GM20000 (cell line): ENCODE measurements at regions not wholly inside any gene's neighbourhood (a gene's known extent, or its start where the extent isn't known, plus 50 kb on each side); places are given as distances from the start of the nearest gene placed in this dataset.

Source experiments
- DNase-seq: peaks from one replicate; pipeline ENCODE4 v3.0.0; 2012; ENCODE audit warnings: low spot score
- TF ChIP-seq, protein P1 (sequence below): IDR thresholded peaks from 2 replicates; pipeline ENCODE4 v1.5.1; 2012; ENCODE audit warnings: mild to moderate bottlenecking, control low read depth; ENCODE audit errors: extremely low read depth, missing control alignments

- no peak for DNase-seq
- TF ChIP-seq, protein P1, sequence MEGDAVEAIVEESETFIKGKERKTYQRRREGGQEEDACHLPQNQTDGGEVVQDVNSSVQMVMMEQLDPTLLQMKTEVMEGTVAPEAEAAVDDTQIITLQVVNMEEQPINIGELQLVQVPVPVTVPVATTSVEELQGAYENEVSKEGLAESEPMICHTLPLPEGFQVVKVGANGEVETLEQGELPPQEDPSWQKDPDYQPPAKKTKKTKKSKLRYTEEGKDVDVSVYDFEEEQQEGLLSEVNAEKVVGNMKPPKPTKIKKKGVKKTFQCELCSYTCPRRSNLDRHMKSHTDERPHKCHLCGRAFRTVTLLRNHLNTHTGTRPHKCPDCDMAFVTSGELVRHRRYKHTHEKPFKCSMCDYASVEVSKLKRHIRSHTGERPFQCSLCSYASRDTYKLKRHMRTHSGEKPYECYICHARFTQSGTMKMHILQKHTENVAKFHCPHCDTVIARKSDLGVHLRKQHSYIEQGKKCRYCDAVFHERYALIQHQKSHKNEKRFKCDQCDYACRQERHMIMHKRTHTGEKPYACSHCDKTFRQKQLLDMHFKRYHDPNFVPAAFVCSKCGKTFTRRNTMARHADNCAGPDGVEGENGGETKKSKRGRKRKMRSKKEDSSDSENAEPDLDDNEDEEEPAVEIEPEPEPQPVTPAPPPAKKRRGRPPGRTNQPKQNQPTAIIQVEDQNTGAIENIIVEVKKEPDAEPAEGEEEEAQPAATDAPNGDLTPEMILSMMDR = no peak
These were observed 379.0 kb downstream of the THBS2 start for GRCh38 chr6:168874637-168875036.

DNA sequence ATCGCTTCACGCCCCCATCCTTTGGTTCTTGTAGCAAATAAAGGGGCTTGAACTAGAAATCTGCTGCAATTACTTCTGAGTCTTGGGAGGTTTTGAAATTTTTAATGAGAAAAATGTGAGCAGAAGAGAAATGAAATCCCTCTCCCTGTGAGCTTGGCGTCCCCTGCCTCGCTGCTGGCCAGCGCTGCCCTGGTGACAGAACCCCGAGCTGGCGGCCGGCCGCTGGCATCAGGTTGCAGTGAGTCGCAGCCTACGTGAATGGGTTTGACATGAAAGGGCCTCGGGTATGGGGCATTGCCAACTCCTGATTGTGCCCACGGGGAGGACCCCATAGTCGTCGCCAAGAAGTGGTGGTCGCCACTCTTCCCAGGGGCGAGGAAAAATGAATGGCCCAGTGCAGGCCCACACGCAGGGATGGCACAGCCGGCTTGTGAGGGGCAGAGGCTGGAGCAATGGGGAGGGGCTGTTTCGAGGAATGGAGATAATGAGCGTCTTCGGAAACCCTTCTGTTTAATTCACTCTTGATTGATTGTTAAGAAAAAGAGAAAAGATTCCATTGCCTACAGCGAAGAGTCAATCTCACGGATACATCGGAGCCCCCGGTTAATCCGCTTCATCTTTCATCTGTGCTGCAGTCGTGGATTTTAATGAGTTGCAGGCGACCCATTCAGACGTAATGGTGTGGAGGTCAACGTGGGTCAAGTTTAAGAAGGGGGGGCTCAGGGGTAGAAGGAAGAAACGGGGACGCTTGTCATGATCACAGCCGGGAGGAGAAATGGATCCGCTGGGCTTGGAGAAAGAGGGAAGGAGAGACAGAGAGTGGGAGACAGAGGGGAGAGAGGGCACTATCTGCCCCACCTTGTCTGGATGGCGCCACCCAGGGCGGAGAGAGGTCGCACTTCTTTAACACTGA, 380.1 kb downstream of the THBS2 start:
- no peak for DNase-seq
- TF ChIP-seq, protein P1 = no peak

GRCh38 chr6:168871642-168872315, 381.9 kb downstream of the THBS2 start:
- no peak for DNase-seq
- TF ChIP-seq, protein P1 = no peak

GRCh38 chr6:168870982-168871381, 382.7 kb downstream of the THBS2 start:
- DNase-seq = no peak
- TF ChIP-seq, protein P1 = no peak

- DNase-seq = no peak
These were observed 386.2 kb downstream of the THBS2 start for GRCh38 chr6:168867247-168868102.

DNA sequence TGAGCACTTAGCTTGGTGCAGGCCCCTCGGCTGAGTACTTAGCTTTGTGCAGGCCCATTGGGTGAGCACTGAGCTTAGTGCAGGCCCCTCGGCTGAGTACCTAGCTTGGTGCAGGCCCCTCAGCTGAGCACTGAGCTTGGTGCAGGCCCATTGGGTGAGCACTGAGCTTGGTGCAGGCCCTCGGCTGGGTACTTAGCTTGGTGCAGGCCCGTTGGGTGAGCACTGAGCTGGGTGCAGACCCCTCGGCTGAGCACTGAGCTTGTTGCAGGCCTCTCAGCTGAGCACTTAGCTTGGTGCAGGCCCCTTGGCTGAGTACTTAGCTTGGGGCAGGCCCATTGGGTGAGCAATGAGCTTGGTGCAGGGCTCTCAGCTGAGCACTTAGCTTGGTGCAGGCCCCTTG, 387.1 kb downstream of the THBS2 start:
- no peak for DNase-seq
- TF ChIP-seq, protein P1 = no peak

More at GRCh38 chr6:168867247-168868102, 386.2 kb downstream of the THBS2 start:
- TF ChIP-seq, protein P1 = no peak

DNA sequence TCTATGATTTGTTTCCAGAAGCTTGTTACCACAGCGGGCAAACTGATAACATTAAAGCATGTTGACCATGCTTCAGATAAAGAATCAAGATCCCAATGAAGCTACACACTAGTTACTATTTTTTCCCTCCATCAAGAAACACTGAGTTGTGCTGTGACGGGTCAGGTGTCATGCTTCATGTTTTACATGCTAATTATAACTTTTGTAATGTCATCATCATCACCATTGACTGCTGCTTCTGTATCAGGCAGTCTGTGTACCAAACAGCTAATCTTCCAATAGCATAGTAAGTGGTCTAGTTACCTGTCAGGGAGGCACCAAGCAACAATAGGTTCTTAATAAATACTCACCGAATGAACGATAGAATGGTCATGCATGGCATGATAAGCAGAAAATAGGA, 388.1 kb downstream of the THBS2 start:
- DNase-seq = no peak
- TF ChIP-seq, protein P1 = no peak
